A549 (cell line): ENCODE measurements at regions not wholly inside any gene's neighbourhood (a gene's known extent, or its start where the extent isn't known, plus 50 kb on each side); places are given as distances from the start of the nearest gene placed in this dataset.

ENCODE experiments used
- ATAC-seq, 2 experiments: fragments of 200-7000 bp in 1 of 2; fragments of >200 bp in 1 of 2; cut with Nextera tagmentation in 1 of 2; cut with Tn5 transposase in 1 of 2; 3 replicates each; pipeline versions ENCODE4 v1.8.0 to v1.9.1; 2018 to 2020; ENCODE audit warnings: mild to moderate bottlenecking in 1 of 2, moderate library complexity in 1 of 2
- CTCF ChIA-PET: fragments of 300-600 bp; sonication (Branson Sonifier 250); formaldehyde crosslinking; extraction: SDS; loops from one replicate; lab custom pipeline; 2021; ENCODE audit warnings: antibody characterized with exemption, inconsistent platforms; lab: Yijun Ruan, JAX
- POLR2A ChIA-PET: fragments of 350-600 bp; formaldehyde crosslinking; extraction: SDS; loops from one replicate; lab custom pipeline; 2021; ENCODE audit warnings: antibody characterized with exemption, inconsistent platforms; lab: Yijun Ruan, JAX
- DNase-seq, 2 experiments: peaks; one replicate each; pipeline versions ENCODE4 v3.0.0 to v3.0.0-alpha.2; 2011 to 2016; ENCODE audit warnings: low read depth in 1 of 2, low spot score in 1 of 2
- FAIRE-seq: peaks from 2 replicates; lab custom pipeline; 2011; peaks lifted over from hg19 to GRCh38; lab: Jason Lieb, UNC
- H3K27ac ChIP-seq, 2 experiments: fragments of >200 bp; sonication (Bioruptor Twin); formaldehyde crosslinking; 3 replicates each; pipeline ENCODE4 v1.5.1; 2016 to 2017
- H3K4me1 ChIP-seq: fragments of >200 bp; sonication (Bioruptor Twin); formaldehyde crosslinking; 3 replicates; pipeline ENCODE4 v1.6.1; 2016
- H3K4me2 ChIP-seq: fragments of >200 bp; sonication (Bioruptor Twin); formaldehyde crosslinking; 3 replicates; pipeline ENCODE4 v1.6.1; 2016
- H3K4me3 ChIP-seq: fragments of >200 bp; sonication (Bioruptor Twin); formaldehyde crosslinking; 3 replicates; pipeline ENCODE4 v1.5.1; 2016
- H3K9me3 ChIP-seq: fragments of >200 bp; sonication (Bioruptor Twin); formaldehyde crosslinking; 3 replicates; pipeline ENCODE4 v1.6.1; 2016
- BCL3 ChIP-seq: fragments of >200 bp; sonication (Bioruptor Twin); formaldehyde crosslinking; IDR thresholded peaks from 3 replicates; pipeline ENCODE4 v1.6.1; 2016
- BHLHE40 ChIP-seq: IDR thresholded peaks from 2 replicates; pipeline ENCODE4 v1.6.1; 2012; ENCODE audit warnings: low read depth, low read length, inconsistent platforms
- CEBPB ChIP-seq, 2 experiments: fragments of >200 bp in 1 of 2; sonication (Bioruptor Twin) in 1 of 2; formaldehyde crosslinking in 1 of 2; IDR thresholded peaks; 2 replicates each; pipeline ENCODE4 v1.6.1; 2012 to 2016
- ELK1 ChIP-seq: fragments of 150-350 bp; IDR thresholded peaks from 2 replicates; pipeline ENCODE4 v1.6.1; 2014; ENCODE audit warnings: low read depth, mild to moderate bottlenecking, low read length
- FOXS1 ChIP-seq: fragments of 250-450 bp; sonication (Bioruptor Pico); IDR thresholded peaks from 2 replicates; pipeline ENCODE4 v1.5.0; 2020; ENCODE audit warnings: mild to moderate bottlenecking, moderate library complexity
- HDAC2 ChIP-seq: fragments of 200-600 bp; sonication (generic); IDR thresholded peaks from 2 replicates; pipeline ENCODE4 v1.6.1; 2016
- HOXA7 ChIP-seq: fragments of 250-450 bp; sonication (Bioruptor Pico); IDR thresholded peaks from 2 replicates; pipeline ENCODE4 v1.5.0; 2020; ENCODE audit warnings: mild to moderate bottlenecking, moderate library complexity
- HOXB13 ChIP-seq: fragments of 250-450 bp; sonication (Bioruptor Pico); IDR thresholded peaks from 2 replicates; pipeline ENCODE4 v1.5.0; 2020; ENCODE audit warnings: low read depth, mild to moderate bottlenecking, moderate library complexity
- JUN ChIP-seq, 2 experiments: fragments of >200 bp; sonication (Bioruptor Twin); formaldehyde crosslinking; IDR thresholded peaks; 2 replicates in 1 of 2; 3 replicates in 1 of 2; pipeline ENCODE4 v1.6.1; 2016 to 2017
- JUNB ChIP-seq: fragments of >200 bp; sonication (Bioruptor Twin); formaldehyde crosslinking; IDR thresholded peaks from 2 replicates; pipeline ENCODE4 v1.6.1; 2016
- KDM1A ChIP-seq: fragments of 200-600 bp; sonication (generic); IDR thresholded peaks from 2 replicates; pipeline ENCODE4 v1.6.1; 2016; ENCODE audit warnings: low read depth, mild to moderate bottlenecking
- KDM5A ChIP-seq: fragments of 200-600 bp; sonication (generic); IDR thresholded peaks from 2 replicates; pipeline ENCODE4 v1.6.1; 2016; ENCODE audit warnings: antibody characterized with exemption, mild to moderate bottlenecking
- MAFK ChIP-seq: fragments of 450-650 bp; IDR thresholded peaks from 2 replicates; pipeline ENCODE4 v1.6.1; 2014; ENCODE audit not compliant: partially characterized antibody
- MAZ ChIP-seq: fragments of 150-350 bp; IDR thresholded peaks from 2 replicates; pipeline ENCODE4 v1.6.1; 2014; ENCODE audit warnings: antibody characterized with exemption, low read depth, low read length, borderline replicate concordance
- NR3C1 ChIP-seq: fragments of >200 bp; sonication (Bioruptor Twin); formaldehyde crosslinking; IDR thresholded peaks from 3 replicates; pipeline ENCODE4 v1.6.1; 2017
- RCOR1 ChIP-seq: fragments of 150-350 bp; IDR thresholded peaks from 2 replicates; pipeline ENCODE4 v1.6.1; 2014; ENCODE audit warnings: antibody characterized with exemption, low read length, low read depth
- REST ChIP-seq: fragments of 200-600 bp; sonication (generic); IDR thresholded peaks from 2 replicates; pipeline ENCODE4 v1.6.1; 2016; ENCODE audit warnings: antibody characterized with exemption, mild to moderate bottlenecking, moderate library complexity
- SMC3 ChIP-seq: fragments of >200 bp; sonication (Bioruptor Twin); formaldehyde crosslinking; IDR thresholded peaks from 3 replicates; pipeline ENCODE4 v1.6.1; 2018; ENCODE audit warnings: inconsistent platforms
- ZC3H11A ChIP-seq: fragments of 450-650 bp; IDR thresholded peaks from 2 replicates; pipeline ENCODE4 v1.6.1; 2014; ENCODE audit warnings: antibody characterized with exemption, mild to moderate bottlenecking
- ZFP36 ChIP-seq: fragments of 450-650 bp; IDR thresholded peaks from 2 replicates; pipeline ENCODE4 v1.6.1; 2014; ENCODE audit warnings: borderline replicate concordance; ENCODE audit not compliant: partially characterized antibody
- ZNF302 ChIP-seq: fragments of 250-450 bp; sonication (Bioruptor Pico); IDR thresholded peaks from 2 replicates; pipeline ENCODE4 v1.9.0; 2021; ENCODE audit warnings: inconsistent platforms, mild to moderate bottlenecking, moderate library complexity
- WGBS: methylation state at CpG from one replicate; pipeline ENCODE4 v1.1.6; 2017; ENCODE audit errors: missing lambda C conversion rate; 5-methylcytosine and 5-hydroxymethylcytosine counted together

- no peak for FAIRE-seq
- ATAC-seq: no peak
- no peak overlapping the region for H3K4me3 ChIP-seq
- POLR2A ChIA-PET: no interaction called here
- no peak overlapping the region for H3K4me2 ChIP-seq
- WGBS: 68% methylated on average over 4 of the region's 4 CpGs
- TF ChIP-seq KDM5A (no peak), BCL3 (no peak), RCOR1 (no peak)
- no peaks in the 10 kb centered on the region for H3K9me3 ChIP-seq
- no peak for DNase-seq
- CTCF ChIA-PET: no interaction called here
- H3K4me1 ChIP-seq: no peaks in the 10 kb centered on the region
- no peak overlapping the region for H3K27ac ChIP-seq
These were observed 156.0 kb upstream of the CD96 start for GRCh38 chr3:111385971-111386495.

- DNase-seq (peak in 1 of 2 experiments; percentile 46), FAIRE-seq (no peak)
- POLR2A ChIA-PET: no interaction called here
These were observed 149.1 kb upstream of the CD96 start for GRCh38 chr3:111392894-111393398.

GRCh38 chr3:111412656-111413055, 129.3 kb upstream of the CD96 start:
- ChIA-PET CTCF (no interaction called here), POLR2A (no interaction called here)
- H3K9me3 ChIP-seq: no peaks in the 10 kb centered on the region
- DNase-seq: no peak
- TF ChIP-seq HDAC2 (no peak), BHLHE40 (no peak), HOXA7 (CRISPR knock-in tag) (no peak), ELK1 (no peak), NR3C1 (no peak), REST (no peak), ZNF302 (CRISPR knock-in tag) (no peak), MAZ (no peak)
- ATAC-seq: no peak
- H3K4me3 ChIP-seq: no peak overlapping the region
- H3K27ac ChIP-seq: no peak overlapping the region
- H3K4me1 ChIP-seq: no peaks in the 10 kb centered on the region
- H3K4me2 ChIP-seq: no peak overlapping the region
- FAIRE-seq: no peak
- 50% methylated on average over 4 of the region's 4 CpGs for WGBS

More at GRCh38 chr3:111392894-111393398, 149.1 kb upstream of the CD96 start:
- CTCF ChIA-PET: no interaction called here
- H3K27ac ChIP-seq: no peak overlapping the region
- H3K4me3 ChIP-seq: no peak overlapping the region
- peak in 1 of 2 experiments; percentile 57; a peak in 2 of 6 replicates for ATAC-seq
- H3K4me1 ChIP-seq: no peaks in the 10 kb centered on the region
- no peak overlapping the region for H3K4me2 ChIP-seq
- TF ChIP-seq JUN (IDR thresholded peaks at IDR 0.05) (no peak), CEBPB (IDR thresholded peaks at IDR 0.05) (no peak), HOXB13 (no peak), JUNB (no peak), SMC3 (no peak), ZFP36 (no peak), FOXS1 (CRISPR knock-in tag) (no peak), ZC3H11A (no peak), KDM1A (no peak), MAFK (no peak)
- H3K9me3 ChIP-seq: no peaks in the 10 kb centered on the region
- 40% methylated on average over 2 of the region's 2 CpGs for WGBS
